Hematopoietic multipotent progenitor cell treated with erythropoietin and hydrocortisone succinate and interleukin-3 and kit ligand, for 15 days (in vitro differentiated cells): ENCODE measurements at regions not wholly inside any gene's neighbourhood (a gene's known extent, or its start where the extent isn't known, plus 50 kb on each side); places are given as distances from the start of the nearest gene placed in this dataset.
"Not testable (repeated sequence)": the region's sequence is repeated elsewhere in the genome, so short reads cannot be mapped to it uniquely, and the experiment has no call there.

Source experiments
- DNase-seq: peaks from one replicate; pipeline ENCODE4 v3.0.0-alpha.2; 2015; ENCODE audit warnings: low spot score

GRCh38 chr14:23694949-23695663, 58.9 kb downstream of the DHRS2 start:
- no peak for DNase-seq

GRCh38 chr14:23695664-23695999, 59.5 kb downstream of the DHRS2 start:
- no peak for DNase-seq

GRCh38 chr14:23696701-23697239, 60.6 kb downstream of the DHRS2 start:
- no peak for DNase-seq

- no peak for DNase-seq
These were observed 61.5 kb downstream of the DHRS2 start for GRCh38 chr14:23697680-23698079.

GRCh38 chr14:23702656-23703426, 66.7 kb downstream of the DHRS2 start:
- DNase-seq: no peak

GRCh38 chr14:23704890-23705289, 68.7 kb downstream of the DHRS2 start:
- DNase-seq: no peak

- no peak for DNase-seq
These were observed 71.3 kb downstream of the DHRS2 start for GRCh38 chr14:23707415-23707814.

GRCh38 chr14:23708343-23708742, 72.2 kb downstream of the DHRS2 start:
- DNase-seq: no peak

GRCh38 chr14:23709923-23710322, 73.8 kb downstream of the DHRS2 start:
- DNase-seq: no peak

GRCh38 chr14:23712287-23712686, 76.1 kb downstream of the DHRS2 start:
- DNase-seq: no peak

GRCh38 chr14:23719225-23719985, 83.2 kb downstream of the DHRS2 start:
- DNase-seq: no peak

GRCh38 chr14:23722675-23723074, 86.5 kb downstream of the DHRS2 start:
- no peak for DNase-seq

- no peak for DNase-seq
These were observed 87.7 kb downstream of the DHRS2 start for GRCh38 chr14:23723911-23724310.

- no peak for DNase-seq
These were observed 89.4 kb downstream of the DHRS2 start for GRCh38 chr14:23725528-23725927.

GRCh38 chr14:23725980-23726710, 90.0 kb downstream of the DHRS2 start:
- no peak for DNase-seq

GRCh38 chr14:23727566-23728335, 91.6 kb downstream of the DHRS2 start:
- peak; percentile 14 for DNase-seq

- DNase-seq: no peak
These were observed 92.6 kb downstream of the DHRS2 start for GRCh38 chr14:23728791-23729190.

GRCh38 chr14:23729720-23730387, 93.7 kb downstream of the DHRS2 start:
- DNase-seq: no peak

GRCh38 chr14:23735394-23735793, 99.2 kb downstream of the DHRS2 start:
- no peak for DNase-seq

- DNase-seq: not testable (repeated sequence)
These were observed 108.2 kb downstream of the DHRS2 start for GRCh38 chr14:23744368-23744767.

- no peak for DNase-seq
These were observed 114.2 kb downstream of the DHRS2 start for GRCh38 chr14:23750357-23750756.
